Effector memory CD4-positive, alpha-beta T cell (primary cell): ENCODE measurements at regions not wholly inside any gene's neighbourhood (a gene's known extent, or its start where the extent isn't known, plus 50 kb on each side); places are given as distances from the start of the nearest gene placed in this dataset.
"Not testable (repeated sequence)": the region's sequence is repeated elsewhere in the genome, so short reads cannot be mapped to it uniquely, and the experiment has no call there.

Source experiments
- DNase-seq, 3 donors: peaks; one replicate each; pipeline ENCODE4 v3.0.0-alpha.2; 2020
- H3K27ac ChIP-seq: 2 replicates; pipeline ENCODE4 v1.7.0; 2013; ENCODE audit warnings: mild to moderate bottlenecking, low read length, moderate library complexity; ENCODE audit not compliant: insufficient read depth, poor library complexity, severe bottlenecking
- H3K27me3 ChIP-seq: replicated peaks from 2 replicates; pipeline ENCODE4 v1.7.0; 2013; ENCODE audit warnings: mild to moderate bottlenecking, low read length; ENCODE audit not compliant: insufficient read depth, control insufficient read depth, poor library complexity, severe bottlenecking
- H3K36me3 ChIP-seq: 2 replicates; pipeline ENCODE4 v1.7.0; 2013; ENCODE audit warnings: mild to moderate bottlenecking, low read length, moderate library complexity; ENCODE audit not compliant: control insufficient read depth, insufficient read depth
- H3K4me1 ChIP-seq: 2 replicates; pipeline ENCODE4 v1.7.0; 2013; ENCODE audit warnings: low read length, mild to moderate bottlenecking; ENCODE audit not compliant: control insufficient read depth, insufficient read depth, poor library complexity, severe bottlenecking
- H3K4me3 ChIP-seq: 2 replicates; pipeline ENCODE4 v1.7.0; 2013; ENCODE audit warnings: low read length, low read depth, mild to moderate bottlenecking; ENCODE audit not compliant: insufficient read depth, poor library complexity, severe bottlenecking
- H3K9me3 ChIP-seq: 2 replicates; pipeline ENCODE4 v1.7.0; 2013; ENCODE audit warnings: mild to moderate bottlenecking, low read length, moderate library complexity; ENCODE audit not compliant: control insufficient read depth

DNA sequence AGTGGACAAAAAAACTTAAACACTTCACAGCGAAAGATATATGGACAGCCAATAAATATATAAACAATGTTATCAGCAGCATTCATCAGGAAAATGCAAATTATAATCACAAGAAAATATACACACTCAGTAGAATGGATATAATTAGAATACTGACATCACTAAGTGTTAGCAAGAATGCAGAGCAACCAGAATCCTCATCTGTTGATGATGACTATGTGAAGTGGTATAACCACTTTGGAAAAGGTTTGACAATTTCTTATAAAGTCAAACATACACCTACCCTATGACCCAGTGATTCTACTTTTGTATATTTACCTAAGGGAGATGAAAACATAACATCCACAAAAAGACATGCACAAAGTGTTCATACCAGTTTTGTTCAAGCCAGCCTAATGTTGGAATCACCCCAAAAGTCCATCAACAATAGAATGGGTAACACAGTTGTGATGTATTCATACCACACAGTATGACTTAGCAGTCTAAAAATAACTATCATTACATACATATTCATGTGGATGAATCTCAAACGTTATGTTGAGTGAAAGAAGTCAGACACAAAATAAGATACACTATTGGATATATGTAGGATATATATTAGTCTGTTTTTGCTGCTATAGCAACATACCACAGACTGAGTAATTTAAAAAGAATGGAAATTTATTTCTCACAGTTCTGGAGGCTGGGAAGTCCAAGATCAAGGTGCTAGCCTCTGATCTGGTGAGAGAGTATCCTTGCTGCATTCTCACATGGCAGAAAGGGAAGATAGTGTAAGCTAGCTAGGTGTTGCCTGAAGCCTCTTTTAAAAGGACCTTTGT lies 148.8 kb upstream of the ADAMTSL1 start:
- H3K27ac ChIP-seq, result no peak overlapping the region
- no peaks in the 10 kb centered on the region for H3K36me3 ChIP-seq
- H3K9me3 ChIP-seq, result no peaks in the 10 kb centered on the region
- H3K27me3 ChIP-seq, result no peaks in the 10 kb centered on the region
- H3K4me3 ChIP-seq, result no peak overlapping the region
- H3K4me1 ChIP-seq, result no peaks in the 10 kb centered on the region
- no peak for DNase-seq

- H3K4me1 ChIP-seq, H3K9me3 ChIP-seq, DNase-seq, H3K36me3 ChIP-seq, H3K27ac ChIP-seq, H3K27me3 ChIP-seq, H3K4me3 ChIP-seq: not testable (repeated sequence)
Observed at GRCh38 chr9:18325746-18326011, 148.3 kb upstream of the ADAMTSL1 start.

- no peaks in the 10 kb centered on the region for H3K4me1 ChIP-seq
- DNase-seq, result no peak
- no peak overlapping the region for H3K4me3 ChIP-seq
- H3K27me3 ChIP-seq, result no peaks in the 10 kb centered on the region
- no peaks in the 10 kb centered on the region for H3K9me3 ChIP-seq
- no peak overlapping the region for H3K27ac ChIP-seq
- H3K36me3 ChIP-seq, result no peaks in the 10 kb centered on the region
Observed at GRCh38 chr9:18327121-18327520, 146.8 kb upstream of the ADAMTSL1 start.

DNA sequence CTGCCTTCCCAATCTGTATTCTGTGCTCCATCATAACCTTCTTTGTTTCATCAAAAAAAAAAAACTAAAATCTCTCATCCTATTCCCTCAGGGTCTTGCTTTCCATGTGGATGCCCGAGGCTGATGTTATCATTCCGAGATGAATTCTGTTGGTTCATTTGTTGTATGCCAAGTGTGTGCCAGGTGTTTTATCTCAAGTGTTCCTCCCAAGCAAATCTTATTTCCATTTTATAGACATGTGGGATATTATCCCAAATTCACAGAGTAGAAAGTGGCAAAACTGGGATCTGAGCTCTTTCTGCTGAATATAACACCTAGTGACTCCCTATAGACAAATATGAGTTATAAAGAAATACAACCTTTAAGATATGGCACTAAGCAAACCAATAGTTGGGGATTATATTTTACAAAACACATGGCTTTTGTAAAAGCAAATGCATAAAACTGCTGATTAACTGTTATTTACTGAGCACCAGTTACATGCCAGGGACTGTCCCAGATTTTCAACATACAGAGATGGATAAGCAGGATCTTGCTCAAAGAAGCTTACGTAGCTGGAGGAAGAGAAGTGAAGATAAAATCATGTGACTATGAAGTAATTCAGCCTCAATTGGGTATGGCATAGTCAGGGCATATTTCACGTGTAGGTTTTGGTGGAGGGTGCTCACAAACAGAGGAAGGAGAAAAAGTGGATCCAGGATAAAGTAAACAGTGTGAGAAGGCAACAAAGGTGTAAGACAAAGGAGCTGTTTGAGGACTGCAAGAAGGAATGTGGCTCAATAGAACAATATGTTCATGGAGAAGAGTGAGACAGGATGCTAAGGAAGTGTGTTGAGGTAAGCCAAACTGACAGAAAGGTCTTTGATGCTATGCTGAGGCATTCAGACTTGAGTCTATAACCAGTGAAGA lies 143.3 kb upstream of the ADAMTSL1 start:
- no peaks in the 10 kb centered on the region for H3K27me3 ChIP-seq
- H3K9me3 ChIP-seq, result no peaks in the 10 kb centered on the region
- no peak overlapping the region for H3K4me3 ChIP-seq
- no peak overlapping the region for H3K27ac ChIP-seq
- no peak for DNase-seq
- H3K4me1 ChIP-seq, result no peaks in the 10 kb centered on the region
- H3K36me3 ChIP-seq, result no peaks in the 10 kb centered on the region

GRCh38 chr9:18331310-18331684 lies 142.7 kb upstream of the ADAMTSL1 start:
- Histone ChIP-seq H3K36me3 (no peaks in the 10 kb centered on the region), H3K4me1 (no peaks in the 10 kb centered on the region), H3K4me3 (no peak overlapping the region), H3K27me3 (no peaks in the 10 kb centered on the region), H3K9me3 (no peaks in the 10 kb centered on the region), H3K27ac (no peak overlapping the region)
- no peak for DNase-seq

DNA sequence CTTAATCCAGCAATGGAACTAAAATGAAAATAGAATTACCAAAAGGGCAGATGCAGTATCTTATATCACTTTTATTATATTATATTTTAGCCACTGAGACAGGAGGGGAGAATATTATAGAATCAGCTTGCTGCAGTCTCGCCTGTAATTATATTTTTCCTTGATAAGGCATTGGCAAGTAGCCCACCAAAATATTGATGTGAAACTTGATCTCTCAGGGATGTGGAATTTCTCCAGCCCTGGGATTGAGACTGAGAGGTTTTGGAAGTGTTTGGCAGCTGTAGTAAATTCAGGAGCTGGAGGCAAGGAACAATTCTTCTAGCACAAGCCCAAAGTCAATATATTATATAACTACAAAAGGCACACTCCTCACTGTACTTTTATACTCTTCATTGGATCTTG lies 142.1 kb upstream of the ADAMTSL1 start:
- no peak overlapping the region for H3K4me3 ChIP-seq
- DNase-seq, result no peak
- no peaks in the 10 kb centered on the region for H3K27me3 ChIP-seq
- H3K4me1 ChIP-seq, result no peaks in the 10 kb centered on the region
- no peaks in the 10 kb centered on the region for H3K9me3 ChIP-seq
- H3K36me3 ChIP-seq, result no peaks in the 10 kb centered on the region
- H3K27ac ChIP-seq, result no peak overlapping the region

- Histone ChIP-seq H3K36me3 (no peaks in the 10 kb centered on the region), H3K27me3 (no peaks in the 10 kb centered on the region), H3K27ac (no peak overlapping the region), H3K4me1 (no peaks in the 10 kb centered on the region), H3K4me3 (no peak overlapping the region), H3K9me3 (no peaks in the 10 kb centered on the region)
- DNase-seq, result no peak
Observed at GRCh38 chr9:18333157-18333556, 140.8 kb upstream of the ADAMTSL1 start.

DNA sequence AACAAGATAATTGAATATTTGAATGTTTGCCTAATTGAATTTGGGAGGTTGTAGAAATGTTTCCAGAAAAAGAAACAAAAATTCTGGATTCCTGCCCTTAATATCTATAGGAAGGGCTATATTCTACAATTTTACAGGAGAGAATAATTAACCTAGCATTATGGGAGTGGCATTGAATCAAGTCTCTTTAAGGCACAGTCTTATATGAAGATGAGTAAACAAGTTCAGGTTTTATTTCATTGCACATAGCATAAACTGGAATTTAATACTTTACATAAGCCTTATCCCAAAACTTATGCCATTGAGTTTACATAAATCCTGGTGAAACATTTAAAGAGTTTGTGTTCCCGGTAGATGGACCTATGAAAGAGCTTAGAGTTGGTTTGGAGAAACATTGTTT lies 138.1 kb upstream of the ADAMTSL1 start:
- DNase-seq, result no peak
- H3K4me1 ChIP-seq, result no peaks in the 10 kb centered on the region

DNA sequence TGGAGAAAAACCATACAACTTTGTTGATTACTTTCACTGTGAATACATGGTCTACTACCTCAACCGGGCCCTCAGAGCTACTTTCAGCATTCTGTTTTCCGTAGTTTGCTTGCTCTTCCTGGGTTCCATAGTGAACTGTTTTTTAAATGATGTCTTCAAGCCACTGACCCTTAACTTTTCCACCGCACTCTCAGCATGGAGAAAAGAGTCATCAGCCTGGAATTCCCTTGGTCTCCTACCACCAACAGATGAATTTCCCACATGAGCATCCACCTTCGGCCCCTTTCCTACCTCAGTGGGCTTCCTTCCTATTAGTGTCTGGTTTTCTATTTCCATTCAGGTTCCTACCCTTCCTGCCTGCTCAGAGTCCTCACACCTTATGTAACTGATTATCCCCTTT lies 135.9 kb upstream of the ADAMTSL1 start:
- Histone ChIP-seq H3K27ac (no peak overlapping the region), H3K4me1 (no peaks in the 10 kb centered on the region), H3K36me3 (no peaks in the 10 kb centered on the region), H3K27me3 (no peaks in the 10 kb centered on the region), H3K9me3 (no peaks in the 10 kb centered on the region), H3K4me3 (no peak overlapping the region)
- no peak for DNase-seq

More for the DNA sequence above, 138.1 kb upstream of the ADAMTSL1 start:
- Histone ChIP-seq H3K27ac (no peak overlapping the region), H3K27me3 (no peaks in the 10 kb centered on the region), H3K4me3 (no peak overlapping the region), H3K36me3 (no peaks in the 10 kb centered on the region), H3K9me3 (no peaks in the 10 kb centered on the region)

GRCh38 chr9:18343784-18344183 lies 130.2 kb upstream of the ADAMTSL1 start:
- Histone ChIP-seq H3K4me1 (no peaks in the 10 kb centered on the region), H3K27me3 (no peaks in the 10 kb centered on the region), H3K4me3 (no peak overlapping the region), H3K27ac (no peak overlapping the region), H3K36me3 (no peaks in the 10 kb centered on the region), H3K9me3 (no peaks in the 10 kb centered on the region)
- DNase-seq, result no peak
